Neutrophil (primary cell): ENCODE measurements at regions not wholly inside any gene's neighbourhood (a gene's known extent, or its start where the extent isn't known, plus 50 kb on each side); places are given as distances from the start of the nearest gene placed in this dataset.
"Not testable (repeated sequence)": the region's sequence is repeated elsewhere in the genome, so short reads cannot be mapped to it uniquely, and the experiment has no call there.

Experiments used
- H3K27ac ChIP-seq: fragments of 200-600 bp; sonication (generic); 2 replicates; pipeline ENCODE4 v1.5.1; 2016; ENCODE audit warnings: mild to moderate bottlenecking, moderate library complexity
- H3K27me3 ChIP-seq: fragments of 200-600 bp; sonication (generic); 2 replicates; pipeline ENCODE4 v1.6.0; 2016; ENCODE audit warnings: mild to moderate bottlenecking
- H3K36me3 ChIP-seq: fragments of 200-600 bp; sonication (generic); 2 replicates; pipeline ENCODE4 v1.5.1; 2017
- H3K4me1 ChIP-seq, 2 experiments: fragments of 200-600 bp in 1 of 2; sonication (generic) in 1 of 2; 1 replicate in 1 of 2; 2 replicates in 1 of 2; pipeline versions ENCODE4 v1.5.1 to v1.6.1; 2013 to 2016; ENCODE audit warnings: low read depth in 1 of 2, low read length in 1 of 2, mild to moderate bottlenecking in 1 of 2, moderate library complexity in 1 of 2; ENCODE audit not compliant: control insufficient read depth in 1 of 2, insufficient read depth in 1 of 2
- H3K4me3 ChIP-seq, 2 experiments: fragments of 200-600 bp in 1 of 2; sonication (generic) in 1 of 2; 1 replicate in 1 of 2; 2 replicates in 1 of 2; pipeline ENCODE4 v1.5.1; 2013 to 2016; ENCODE audit warnings: low read depth in 1 of 2, low read length in 1 of 2, mild to moderate bottlenecking in 1 of 2, moderate library complexity in 1 of 2
- H3K9me3 ChIP-seq: fragments of 200-600 bp; sonication (generic); 2 replicates; pipeline ENCODE4 v1.5.1; 2016
- CTCF ChIP-seq: fragments of 200-600 bp; sonication (generic); IDR thresholded peaks from 2 replicates; pipeline ENCODE4 v1.5.1; 2016; ENCODE audit warnings: antibody characterized with exemption

- Histone ChIP-seq H3K9me3 (no peaks in the 10 kb centered on the region), H3K36me3 (no peaks in the 10 kb centered on the region), H3K4me1 (no peaks in the 10 kb centered on the region), H3K4me3 (no peak overlapping the region), H3K27me3 (no peaks in the 10 kb centered on the region), H3K27ac (no peak overlapping the region)
- no peak for TF ChIP-seq CTCF
These were observed 470.8 kb upstream of the MAP3K7 start for GRCh38 chr6:91057689-91058088.

GRCh38 chr6:91055959-91056358 lies 469.1 kb upstream of the MAP3K7 start:
- Histone ChIP-seq H3K9me3 (no peaks in the 10 kb centered on the region), H3K4me1 (no peaks in the 10 kb centered on the region), H3K27me3 (no peaks in the 10 kb centered on the region), H3K36me3 (no peaks in the 10 kb centered on the region), H3K27ac (no peak overlapping the region), H3K4me3 (no peak overlapping the region)
- TF ChIP-seq CTCF = no peak

- H3K27ac ChIP-seq, H3K4me3 ChIP-seq, H3K4me1 ChIP-seq, H3K27me3 ChIP-seq, H3K9me3 ChIP-seq, H3K36me3 ChIP-seq: not testable (repeated sequence)
These were observed 465.9 kb upstream of the MAP3K7 start for GRCh38 chr6:91052473-91053450.

- H3K27me3 ChIP-seq = no peaks in the 10 kb centered on the region
- H3K9me3 ChIP-seq = no peaks in the 10 kb centered on the region
- no peaks in the 10 kb centered on the region for H3K4me1 ChIP-seq
- H3K27ac ChIP-seq = no peak overlapping the region
- no peaks in the 10 kb centered on the region for H3K36me3 ChIP-seq
- TF ChIP-seq CTCF = no peak
- no peak overlapping the region for H3K4me3 ChIP-seq
These were observed 458.3 kb upstream of the MAP3K7 start for GRCh38 chr6:91045161-91045560.

GRCh38 chr6:91043751-91044150 lies 456.9 kb upstream of the MAP3K7 start:
- no peak overlapping the region for H3K4me3 ChIP-seq

More at GRCh38 chr6:91043751-91044150, 456.9 kb upstream of the MAP3K7 start:
- H3K36me3 ChIP-seq = no peaks in the 10 kb centered on the region
- no peak overlapping the region for H3K27ac ChIP-seq
- H3K9me3 ChIP-seq = no peaks in the 10 kb centered on the region
- no peaks in the 10 kb centered on the region for H3K27me3 ChIP-seq
- no peak for TF ChIP-seq CTCF
- H3K4me1 ChIP-seq = no peaks in the 10 kb centered on the region
